ENCODE measurements at regions not wholly inside any gene's neighbourhood (a gene's known extent, or its start where the extent isn't known, plus 50 kb on each side); places are given as distances from the start of the nearest gene placed in this dataset.

DNA sequence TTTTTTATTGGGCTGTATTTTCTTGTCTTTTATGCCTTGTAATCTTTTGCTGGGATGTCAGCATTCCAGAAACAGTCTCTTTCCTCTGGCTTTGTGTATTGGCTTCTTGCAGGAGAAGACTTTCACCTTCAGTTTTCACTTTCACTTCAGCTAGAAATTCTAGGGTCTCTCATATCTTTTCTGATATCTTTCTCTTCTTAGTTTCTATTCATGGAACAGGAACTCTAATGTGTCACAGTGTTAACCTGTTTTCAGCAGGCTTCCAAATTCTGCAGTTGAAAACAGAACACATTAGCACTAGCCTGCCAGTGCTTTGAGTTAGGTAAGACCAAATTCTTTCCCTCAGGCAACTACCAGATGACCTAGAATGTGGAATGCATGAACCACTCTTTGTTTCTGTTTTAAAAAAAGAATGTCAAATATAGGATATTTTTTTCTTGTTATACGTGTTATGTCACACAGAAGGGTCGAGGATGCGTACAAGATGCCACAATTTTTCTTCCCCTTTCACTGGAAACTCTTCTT is 164.7 kb downstream of the TUSC1 start (continued):
- TF ChIP-seq ZNF292 (tag by site-specific recombination; IDR thresholded peaks at IDR 0.05; ENCODE audit: borderline replicate concordance, low read depth) (no peak), ZNF571 (tag by site-specific recombination; IDR thresholded peaks at IDR 0.05) (no peak)

DNA sequence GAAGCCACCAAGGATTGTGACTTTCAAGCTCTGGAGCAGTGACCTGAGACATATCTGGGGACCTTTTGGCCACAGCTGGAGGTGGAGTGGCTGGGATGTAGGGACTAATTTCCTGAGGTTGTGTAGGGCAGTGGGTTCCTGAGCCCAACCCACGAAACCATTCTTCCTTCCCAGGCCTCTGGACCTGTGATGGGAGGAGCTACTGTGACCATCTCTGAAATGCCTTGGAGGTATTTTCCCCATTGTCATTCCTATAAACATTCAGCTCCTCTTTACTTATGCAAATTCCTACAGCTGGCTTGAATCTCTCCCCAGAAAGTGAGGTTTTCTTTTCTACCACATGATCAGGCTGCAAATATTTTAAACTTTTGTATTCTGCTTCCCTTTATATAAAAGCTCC is 172.6 kb downstream of the TUSC1 start:
- POLR2A ChIA-PET = no interaction called here
- Histone ChIP-seq H3K4me1 (ENCODE audit: control insufficient read depth, insufficient read depth, low read length) (no peaks in the 10 kb centered on the region), H3K36me3 (ENCODE audit: control insufficient read depth in 2 of 2, insufficient read depth in 1 of 2, low read length in 2 of 2) (no peaks in the 10 kb centered on the region), H3K4me3 (ENCODE audit: low read depth, low read length) (no peak overlapping the region), H3K9me3 (ENCODE audit: control insufficient read depth, insufficient read depth, low read depth, low read length) (no peaks in the 10 kb centered on the region), H3K27ac (ENCODE audit: extremely low read depth, low read depth, low read length) (no peak overlapping the region)
- CTCF ChIA-PET = interaction anchor here (0.7 kb wide), 1 partner anchor 151 kb away, joined by 4 read pairs; no protein-coding TSS in a partner anchor
- TF ChIP-seq ZNF560 (tag by site-specific recombination; IDR thresholded peaks at IDR 0.05; ENCODE audit: borderline replicate concordance) = no peak
- TF ChIP-seq ZFP69B (tag by site-specific recombination; IDR thresholded peaks at IDR 0.05) = no peak
- no peak for TF ChIP-seq EGR2 (tag by site-specific recombination; IDR thresholded peaks at IDR 0.05; ENCODE audit: low read depth)
- TF ChIP-seq, protein P1, sequence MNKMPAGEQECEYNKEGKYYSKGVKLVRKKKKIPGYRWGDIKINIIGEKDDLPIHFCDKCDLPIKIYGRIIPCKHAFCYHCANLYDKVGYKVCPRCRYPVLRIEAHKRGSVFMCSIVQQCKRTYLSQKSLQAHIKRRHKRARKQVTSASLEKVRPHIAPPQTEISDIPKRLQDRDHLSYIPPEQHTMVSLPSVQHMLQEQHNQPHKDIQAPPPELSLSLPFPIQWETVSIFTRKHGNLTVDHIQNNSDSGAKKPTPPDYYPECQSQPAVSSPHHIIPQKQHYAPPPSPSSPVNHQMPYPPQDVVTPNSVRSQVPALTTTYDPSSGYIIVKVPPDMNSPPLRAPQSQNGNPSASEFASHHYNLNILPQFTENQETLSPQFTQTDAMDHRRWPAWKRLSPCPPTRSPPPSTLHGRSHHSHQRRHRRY (tag by site-specific recombination; IDR thresholded peaks at IDR 0.05) = no peak
- TF ChIP-seq ATF2 (tag by site-specific recombination; IDR thresholded peaks at IDR 0.05; ENCODE audit: low read depth) = no peak
- TF ChIP-seq ZFP41 (tag by site-specific recombination; IDR thresholded peaks at IDR 0.05; ENCODE audit: borderline replicate concordance) = no peak
- TF ChIP-seq, protein P2, sequence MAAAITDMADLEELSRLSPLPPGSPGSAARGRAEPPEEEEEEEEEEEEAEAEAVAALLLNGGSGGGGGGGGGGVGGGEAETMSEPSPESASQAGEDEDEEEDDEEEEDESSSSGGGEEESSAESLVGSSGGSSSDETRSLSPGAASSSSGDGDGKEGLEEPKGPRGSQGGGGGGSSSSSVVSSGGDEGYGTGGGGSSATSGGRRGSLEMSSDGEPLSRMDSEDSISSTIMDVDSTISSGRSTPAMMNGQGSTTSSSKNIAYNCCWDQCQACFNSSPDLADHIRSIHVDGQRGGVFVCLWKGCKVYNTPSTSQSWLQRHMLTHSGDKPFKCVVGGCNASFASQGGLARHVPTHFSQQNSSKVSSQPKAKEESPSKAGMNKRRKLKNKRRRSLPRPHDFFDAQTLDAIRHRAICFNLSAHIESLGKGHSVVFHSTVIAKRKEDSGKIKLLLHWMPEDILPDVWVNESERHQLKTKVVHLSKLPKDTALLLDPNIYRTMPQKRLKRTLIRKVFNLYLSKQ (tag by site-specific recombination; IDR thresholded peaks at IDR 0.05; ENCODE audit: borderline replicate concordance) = no peak
- no peak for TF ChIP-seq ZNF548 (tag by site-specific recombination; IDR thresholded peaks at IDR 0.05)
- TF ChIP-seq ZNF843 (tag by site-specific recombination; IDR thresholded peaks at IDR 0.05) = no peak
- no peak for TF ChIP-seq IKZF3 (tag by site-specific recombination; IDR thresholded peaks at IDR 0.05)
- TF ChIP-seq, protein P3, sequence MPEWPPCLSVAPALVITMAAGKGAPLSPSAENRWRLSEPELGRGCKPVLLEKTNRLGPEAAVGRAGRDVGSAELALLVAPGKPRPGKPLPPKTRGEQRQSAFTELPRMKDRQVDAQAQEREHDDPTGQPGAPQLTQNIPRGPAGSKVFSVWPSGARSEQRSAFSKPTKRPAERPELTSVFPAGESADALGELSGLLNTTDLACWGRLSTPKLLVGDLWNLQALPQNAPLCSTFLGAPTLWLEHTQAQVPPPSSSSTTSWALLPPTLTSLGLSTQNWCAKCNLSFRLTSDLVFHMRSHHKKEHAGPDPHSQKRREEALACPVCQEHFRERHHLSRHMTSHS (tag by site-specific recombination; IDR thresholded peaks at IDR 0.05) = no peak
- no peak for TF ChIP-seq ZNF274 (IDR thresholded peaks at IDR 0.05; ENCODE audit: low read length)
- no peak for TF ChIP-seq ZNF274 (tag by site-specific recombination; IDR thresholded peaks at IDR 0.05; ENCODE audit: borderline replicate concordance)
- TF ChIP-seq, protein P4, sequence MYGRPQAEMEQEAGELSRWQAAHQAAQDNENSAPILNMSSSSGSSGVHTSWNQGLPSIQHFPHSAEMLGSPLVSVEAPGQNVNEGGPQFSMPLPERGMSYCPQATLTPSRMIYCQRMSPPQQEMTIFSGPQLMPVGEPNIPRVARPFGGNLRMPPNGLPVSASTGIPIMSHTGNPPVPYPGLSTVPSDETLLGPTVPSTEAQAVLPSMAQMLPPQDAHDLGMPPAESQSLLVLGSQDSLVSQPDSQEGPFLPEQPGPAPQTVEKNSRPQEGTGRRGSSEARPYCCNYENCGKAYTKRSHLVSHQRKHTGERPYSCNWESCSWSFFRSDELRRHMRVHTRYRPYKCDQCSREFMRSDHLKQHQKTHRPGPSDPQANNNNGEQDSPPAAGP (tag by site-specific recombination; IDR thresholded peaks at IDR 0.05) = no peak
- no peak for TF ChIP-seq INSM2 (tag by site-specific recombination; IDR thresholded peaks at IDR 0.05)
- TF ChIP-seq ZNF704 (tag by site-specific recombination; IDR thresholded peaks at IDR 0.05) = no peak

All from HEK293 (cell line).